ENCODE measurements at regions not wholly inside any gene's neighbourhood (a gene's known extent, or its start where the extent isn't known, plus 50 kb on each side); places are given as distances from the start of the nearest gene placed in this dataset.

GRCh38 chr6:137434640-137435039, 59.6 kb downstream of the OLIG3 start:
- no peak for DNase-seq (ENCODE audit: low read depth, low spot score)

GRCh38 chr6:137432054-137432611, 62.1 kb downstream of the OLIG3 start:
- DNase-seq (ENCODE audit: low read depth, low spot score), result no peak

- DNase-seq (ENCODE audit: low read depth, low spot score), result no peak
These were observed 63.2 kb downstream of the OLIG3 start for GRCh38 chr6:137430954-137431353.

- DNase-seq (ENCODE audit: low read depth, low spot score), result no peak
These were observed 66.4 kb downstream of the OLIG3 start for GRCh38 chr6:137427656-137428290.

GRCh38 chr6:137426007-137426689, 68.0 kb downstream of the OLIG3 start:
- DNase-seq (ENCODE audit: low read depth, low spot score), result no peak

- no peak for DNase-seq (ENCODE audit: low read depth, low spot score)
These were observed 69.9 kb downstream of the OLIG3 start for GRCh38 chr6:137424251-137424650.

GRCh38 chr6:137423451-137424168, 70.6 kb downstream of the OLIG3 start:
- no peak for DNase-seq (ENCODE audit: low read depth, low spot score)

GRCh38 chr6:137417396-137417795, 76.8 kb downstream of the OLIG3 start:
- no peak for DNase-seq (ENCODE audit: low read depth, low spot score)

GRCh38 chr6:137416376-137417109, 77.7 kb downstream of the OLIG3 start:
- no peak for DNase-seq (ENCODE audit: low read depth, low spot score)

GRCh38 chr6:137415834-137416190, 78.4 kb downstream of the OLIG3 start:
- DNase-seq (ENCODE audit: low read depth, low spot score), result no peak

GRCh38 chr6:137415127-137415833, 78.9 kb downstream of the OLIG3 start:
- peak; percentile 11 for DNase-seq (ENCODE audit: low read depth, low spot score)

GRCh38 chr6:137414599-137414998, 79.6 kb downstream of the OLIG3 start:
- DNase-seq (ENCODE audit: low read depth, low spot score), result no peak

GRCh38 chr6:137413482-137413881, 80.7 kb downstream of the OLIG3 start:
- DNase-seq (ENCODE audit: low read depth, low spot score), result no peak

- DNase-seq (ENCODE audit: low read depth, low spot score), result no peak
These were observed 81.6 kb downstream of the OLIG3 start for GRCh38 chr6:137412562-137412961.

GRCh38 chr6:137409266-137409777, 84.9 kb downstream of the OLIG3 start:
- DNase-seq (ENCODE audit: low read depth, low spot score), result no peak

GRCh38 chr6:137407816-137408215, 86.4 kb downstream of the OLIG3 start:
- DNase-seq (ENCODE audit: low read depth, low spot score), result no peak

- DNase-seq (ENCODE audit: low read depth, low spot score), result no peak
These were observed 88.4 kb downstream of the OLIG3 start for GRCh38 chr6:137405806-137406205.

- no peak for DNase-seq (ENCODE audit: low read depth, low spot score)
These were observed 90.3 kb downstream of the OLIG3 start for GRCh38 chr6:137403855-137404254.

GRCh38 chr6:137403443-137403842, 90.8 kb downstream of the OLIG3 start:
- no peak for DNase-seq (ENCODE audit: low read depth, low spot score)

- DNase-seq (ENCODE audit: low read depth, low spot score), result no peak
These were observed 92.0 kb downstream of the OLIG3 start for GRCh38 chr6:137402143-137402680.

- no peak for DNase-seq (ENCODE audit: low read depth, low spot score)
These were observed 93.1 kb downstream of the OLIG3 start for GRCh38 chr6:137401088-137401487.
